IPS DF 6.9 (cell line): ENCODE measurements at regions not wholly inside any gene's neighbourhood (a gene's known extent, or its start where the extent isn't known, plus 50 kb on each side); places are given as distances from the start of the nearest gene placed in this dataset.
"Not testable (repeated sequence)": the region's sequence is repeated elsewhere in the genome, so short reads cannot be mapped to it uniquely, and the experiment has no call there.

ENCODE experiments used
- DNase-seq: peaks from one replicate; pipeline ENCODE4 v3.0.0-alpha.2; 2013; ENCODE audit warnings: low read depth, low spot score
- H3K27ac ChIP-seq: one replicate; pipeline ENCODE4 v1.5.1; 2013; ENCODE audit warnings: low read length, control low read depth
- H3K27me3 ChIP-seq: 2 replicates; pipeline ENCODE4 v1.6.1; 2013; ENCODE audit warnings: mild to moderate bottlenecking, low read length; ENCODE audit not compliant: control insufficient read depth, insufficient read depth
- H3K36me3 ChIP-seq: 2 replicates; pipeline ENCODE4 v1.6.1; 2013; ENCODE audit warnings: low read length; ENCODE audit not compliant: control insufficient read depth, insufficient read depth
- H3K4me1 ChIP-seq: 2 replicates; pipeline ENCODE4 v1.6.1; 2013; ENCODE audit warnings: low read length; ENCODE audit not compliant: control insufficient read depth, insufficient read depth
- H3K4me3 ChIP-seq: 2 replicates; pipeline ENCODE4 v1.5.1; 2013; ENCODE audit warnings: mild to moderate bottlenecking, low read length
- H3K9me3 ChIP-seq: 2 replicates; pipeline ENCODE4 v1.6.1; 2013; ENCODE audit warnings: low read length, inconsistent platforms; ENCODE audit not compliant: control insufficient read depth, insufficient read depth
- WGBS: extraction: QIAGEN DNeasy Blood & Tissue Kit; methylation state at CpG from one replicate; pipeline ENCODE4 v1.1.7; 2013; ENCODE audit warnings: mixed read lengths, missing lambda C conversion rate; ENCODE audit not compliant: insufficient read length, insufficient coverage; 5-methylcytosine and 5-hydroxymethylcytosine counted together

- DNase-seq, H3K9me3 ChIP-seq, H3K27ac ChIP-seq, H3K4me3 ChIP-seq, H3K27me3 ChIP-seq, H3K4me1 ChIP-seq, H3K36me3 ChIP-seq: not testable (repeated sequence)
- no CpG with 5 or more reads among the region's 5 CpGs for WGBS
Observed at GRCh38 chr7:3159926-3160325, 116.3 kb upstream of the CARD11 start.

GRCh38 chr7:3162289-3162688, 118.6 kb upstream of the CARD11 start:
- H3K36me3 ChIP-seq: no peaks in the 10 kb centered on the region
- H3K4me1 ChIP-seq: peaks cover 3% of the 10 kb centered on the region; the same call in 1 of the 2 replicates
- H3K9me3 ChIP-seq: no peaks in the 10 kb centered on the region; the same call in 1 of the 2 replicates
- no peaks in the 10 kb centered on the region for H3K27me3 ChIP-seq
- no peak overlapping the region for H3K27ac ChIP-seq
- no peak overlapping the region for H3K4me3 ChIP-seq
- WGBS: no CpG with 5 or more reads among the region's 2 CpGs
- DNase-seq: no peak

GRCh38 chr7:3162798-3163197, 119.1 kb upstream of the CARD11 start:
- not testable (repeated sequence) for H3K27me3 ChIP-seq, H3K4me3 ChIP-seq, H3K36me3 ChIP-seq, H3K4me1 ChIP-seq, H3K9me3 ChIP-seq, DNase-seq, H3K27ac ChIP-seq
- WGBS: no CpG with 5 or more reads among the region's 4 CpGs

- no peaks in the 10 kb centered on the region for H3K36me3 ChIP-seq
- no CpG with 5 or more reads among the region's 10 CpGs for WGBS
- no peak for DNase-seq
- no peak overlapping the region for H3K27ac ChIP-seq
- H3K27me3 ChIP-seq: no peaks in the 10 kb centered on the region
- no peaks in the 10 kb centered on the region; the same call in 1 of the 2 replicates for H3K9me3 ChIP-seq
- 0 out of 2 replicates have a peak, but pooled peaks cover 2% of the 10 kb centered on the region for H3K4me1 ChIP-seq
- no peak overlapping the region for H3K4me3 ChIP-seq
Observed at GRCh38 chr7:3164380-3164792, 120.7 kb upstream of the CARD11 start.

- Histone ChIP-seq H3K9me3 (no peaks in the 10 kb centered on the region; the same call in 1 of the 2 replicates), H3K36me3 (no peaks in the 10 kb centered on the region), H3K4me1 (0 out of 2 replicates have a peak, but pooled peaks cover 2% of the 10 kb centered on the region), H3K27ac (no peak overlapping the region), H3K27me3 (no peaks in the 10 kb centered on the region), H3K4me3 (no peak overlapping the region)
- DNase-seq: no peak
- WGBS: no CpG with 5 or more reads among the region's 21 CpGs
Observed at GRCh38 chr7:3165681-3166580, 122.3 kb upstream of the CARD11 start.

- Histone ChIP-seq H3K4me1 (0 out of 2 replicates have a peak, but pooled peaks cover 2% of the 10 kb centered on the region), H3K27ac (no peak overlapping the region), H3K27me3 (no peaks in the 10 kb centered on the region), H3K9me3 (no peaks in the 10 kb centered on the region), H3K36me3 (no peaks in the 10 kb centered on the region), H3K4me3 (no peak overlapping the region)
- no peak for DNase-seq
- no CpG with 5 or more reads among the region's 5 CpGs for WGBS
Observed at GRCh38 chr7:3167551-3167950, 123.9 kb upstream of the CARD11 start.

GRCh38 chr7:3168370-3168769, 124.7 kb upstream of the CARD11 start:
- no peak overlapping the region for H3K27ac ChIP-seq
- 0 out of 2 replicates have a peak, but pooled peaks cover 2% of the 10 kb centered on the region for H3K4me1 ChIP-seq
- no peaks in the 10 kb centered on the region for H3K36me3 ChIP-seq
- no peak overlapping the region for H3K4me3 ChIP-seq
- H3K27me3 ChIP-seq: no peaks in the 10 kb centered on the region
- no CpG with 5 or more reads among the region's 12 CpGs for WGBS
- H3K9me3 ChIP-seq: no peaks in the 10 kb centered on the region
- no peak for DNase-seq

- Histone ChIP-seq H3K27ac (no peak overlapping the region), H3K4me1 (0 out of 2 replicates have a peak, but pooled peaks cover 2% of the 10 kb centered on the region), H3K27me3 (no peaks in the 10 kb centered on the region), H3K36me3 (no peaks in the 10 kb centered on the region), H3K4me3 (no peak overlapping the region), H3K9me3 (no peaks in the 10 kb centered on the region)
- no peak for DNase-seq
- WGBS: no CpG with 5 or more reads among the region's 10 CpGs
Observed at GRCh38 chr7:3168869-3169268, 125.2 kb upstream of the CARD11 start.

GRCh38 chr7:3172768-3173280, 128.2 kb upstream of the SDK1 start:
- H3K27ac ChIP-seq: no peak overlapping the region
- H3K9me3 ChIP-seq: no peaks in the 10 kb centered on the region
- no peaks in the 10 kb centered on the region for H3K36me3 ChIP-seq
- H3K4me3 ChIP-seq: no peak overlapping the region
- no peaks in the 10 kb centered on the region for H3K27me3 ChIP-seq
- DNase-seq: no peak
- no CpG with 5 or more reads among the region's 7 CpGs for WGBS
- 0 out of 2 replicates have a peak, but pooled peaks cover 4% of the 10 kb centered on the region for H3K4me1 ChIP-seq

GRCh38 chr7:3174515-3175284, 126.4 kb upstream of the SDK1 start:
- no peak for DNase-seq
- no peaks in the 10 kb centered on the region for H3K36me3 ChIP-seq
- WGBS: no CpG with 5 or more reads among the region's 15 CpGs
- H3K27me3 ChIP-seq: no peaks in the 10 kb centered on the region
- H3K27ac ChIP-seq: no peak overlapping the region
- no peak overlapping the region for H3K4me3 ChIP-seq
- H3K9me3 ChIP-seq: no peaks in the 10 kb centered on the region
- H3K4me1 ChIP-seq: 0 out of 2 replicates have a peak, but pooled peaks cover 2% of the 10 kb centered on the region
